K562 (cell line): ENCODE measurements at regions not wholly inside any gene's neighbourhood (a gene's known extent, or its start where the extent isn't known, plus 50 kb on each side); places are given as distances from the start of the nearest gene placed in this dataset.

Source experiments
- ADNP ChIP-seq: fragments of 200-800 bp; sonication (Bioruptor generic); IDR thresholded peaks from 2 replicates; pipeline ENCODE4 v1.6.1; 2016; ENCODE audit warnings: missing genetic modification characterization, missing compliant biosample characterization
- CTCF ChIP-seq, 3 experiments: IDR thresholded peaks in 2 of 3; conservative IDR thresholded peaks in 1 of 3; 2 replicates each; pipeline ENCODE4 v1.5.1; 2011 to 2012; ENCODE audit warnings: low read length in 3 of 3, mild to moderate bottlenecking in 3 of 3, control low read depth in 2 of 3, improper control_type of control experiment in 1 of 3, inconsistent platforms in 1 of 3, low read depth in 1 of 3, mixed read lengths in 1 of 3, moderate library complexity in 1 of 3; ENCODE audit not compliant: insufficient read depth in 2 of 3
- ERF ChIP-seq: fragments of 450-650 bp; formaldehyde crosslinking; IDR thresholded peaks from 2 replicates; pipeline ENCODE4 v1.4.0; 2020; ENCODE audit warnings: mild to moderate bottlenecking, mixed read lengths
- GMEB1 ChIP-seq: fragments of 250-450 bp; sonication (Bioruptor Pico); IDR thresholded peaks from 2 replicates; pipeline ENCODE4 v1.4.0; 2020; ENCODE audit warnings: mild to moderate bottlenecking
- NCOA2 ChIP-seq, 2 experiments: fragments of 450-650 bp; IDR thresholded peaks; 2 replicates each; pipeline ENCODE4 v1.6.1; 2018; ENCODE audit warnings: mild to moderate bottlenecking in 2 of 2, moderate library complexity in 1 of 2; ENCODE audit not compliant: partially characterized antibody in 2 of 2
- OTX1 ChIP-seq: fragments of 450-650 bp; formaldehyde crosslinking; IDR thresholded peaks from 2 replicates; pipeline ENCODE4 v1.4.0; 2022; ENCODE audit warnings: mild to moderate bottlenecking
- POLR2A ChIP-seq: fragments of 450-650 bp; conservative IDR thresholded peaks from 2 replicates; pipeline ENCODE4 v1.6.1; 2016
- POLR2AphosphoS5 ChIP-seq: IDR thresholded peaks from 2 replicates; pipeline ENCODE4 v1.6.1; 2011; ENCODE audit warnings: mild to moderate bottlenecking, low read depth, low read length, moderate library complexity; ENCODE audit not compliant: control insufficient read depth, insufficient read depth
- RAD51 ChIP-seq: fragments of 450-650 bp; IDR thresholded peaks from 2 replicates; pipeline ENCODE4 v1.7.1; 2016; ENCODE audit warnings: low read depth, mild to moderate bottlenecking, borderline replicate concordance
- TAF1 ChIP-seq: IDR thresholded peaks from 2 replicates; pipeline ENCODE4 v1.6.1; 2011; ENCODE audit warnings: mild to moderate bottlenecking, low read length, moderate library complexity; ENCODE audit not compliant: insufficient read depth, control insufficient read depth, severe bottlenecking; ENCODE audit errors: extremely low read depth
- YY1 ChIP-seq, 3 experiments: IDR thresholded peaks; 2 replicates each; pipeline ENCODE4 v1.6.1; 2011; ENCODE audit warnings: low read length in 2 of 3, mild to moderate bottlenecking in 2 of 3, moderate library complexity in 2 of 3, borderline replicate concordance in 1 of 3, control low read depth in 1 of 3, low read depth in 1 of 3; ENCODE audit not compliant: insufficient read depth in 3 of 3, insufficient replicate concordance in 2 of 3, control insufficient read depth in 1 of 3, insufficient read length in 1 of 3; ENCODE audit errors: extremely low read depth in 1 of 3
- ZKSCAN1 ChIP-seq: fragments of 150-350 bp; IDR thresholded peaks from 2 replicates; pipeline ENCODE4 v1.6.1; 2016; ENCODE audit warnings: low read depth, low read length
- ZNF23 ChIP-seq: fragments of 250-450 bp; sonication (Bioruptor Pico); IDR thresholded peaks from 2 replicates; pipeline ENCODE4 v1.4.0; 2020; ENCODE audit warnings: mild to moderate bottlenecking
- ZNF274 ChIP-seq: IDR thresholded peaks from 2 replicates; pipeline ENCODE4 v1.6.1; 2011; ENCODE audit warnings: low read depth, mild to moderate bottlenecking, low read length, moderate library complexity, borderline replicate concordance

- no peak for TF ChIP-seq POLR2AphosphoS5
- TF ChIP-seq TAF1, result no peak
- no peak for TF ChIP-seq OTX1 (CRISPR knock-in tag)
- TF ChIP-seq ZNF274, result no peak
- no peak for TF ChIP-seq ZKSCAN1
- TF ChIP-seq ERF, result no peak
- no peak for TF ChIP-seq NCOA2 (IDR thresholded peaks at IDR 0.05; ENCODE audit: partially characterized antibody in 2 of 2)
- no peak for TF ChIP-seq GMEB1 (CRISPR knock-in tag)
- no peak for TF ChIP-seq RAD51
- no peak for TF ChIP-seq CTCF (IDR thresholded peaks at IDR 0.05 in 2 of 3, conservative IDR thresholded peaks at IDR 0.05 in 1 of 3; ENCODE audit: insufficient read depth in 2 of 3, low read depth in 1 of 3, low read length in 3 of 3)
- TF ChIP-seq YY1 (IDR thresholded peaks at IDR 0.05; ENCODE audit: borderline replicate concordance in 1 of 3, control insufficient read depth in 1 of 3, extremely low read depth in 1 of 3, insufficient read depth in 3 of 3, insufficient read length in 1 of 3, insufficient replicate concordance in 2 of 3, low read depth in 1 of 3, low read length in 2 of 3), result no peak
- no peak for TF ChIP-seq ADNP (tag)
- no peak for TF ChIP-seq POLR2A
- no peak for TF ChIP-seq ZNF23 (CRISPR knock-in tag)
These were observed 69.3 kb upstream of the IRX4 start for GRCh38 chr5:1952021-1952420.
